DOHH2 (cell line): ENCODE measurements at regions not wholly inside any gene's neighbourhood (a gene's known extent, or its start where the extent isn't known, plus 50 kb on each side); places are given as distances from the start of the nearest gene placed in this dataset.

ENCODE experiments used
- H3F3A ChIP-seq: fragments of 200-600 bp; sonication (generic), shearing (Covaris generic); 2 replicates; pipeline ENCODE4 v1.6.0; 2016; ENCODE audit warnings: antibody characterized with exemption, mild to moderate bottlenecking; ENCODE audit not compliant: control insufficient read depth, insufficient read depth
- H3K27ac ChIP-seq: fragments of 200-600 bp; sonication (generic); 2 replicates; pipeline ENCODE4 v1.5.1; 2014; ENCODE audit warnings: low read depth, mild to moderate bottlenecking, low read length, moderate library complexity
- H3K27me3 ChIP-seq: fragments of 200-600 bp; sonication (generic); 2 replicates; pipeline ENCODE4 v1.6.1; 2014; ENCODE audit warnings: mild to moderate bottlenecking, low read length, mixed read lengths; ENCODE audit not compliant: control insufficient read depth
- H3K36me3 ChIP-seq: fragments of 200-600 bp; sonication (generic); 2 replicates; pipeline ENCODE4 v1.6.1; 2014; ENCODE audit warnings: mild to moderate bottlenecking, low read length, moderate library complexity, mixed read lengths; ENCODE audit not compliant: control insufficient read depth
- H3K4me1 ChIP-seq: fragments of 200-600 bp; sonication (generic); 2 replicates; pipeline ENCODE4 v1.6.1; 2014; ENCODE audit warnings: mild to moderate bottlenecking, low read length, mixed read lengths; ENCODE audit not compliant: control insufficient read depth
- H3K4me2 ChIP-seq: fragments of 200-600 bp; sonication (generic); 2 replicates; pipeline ENCODE4 v1.6.0; 2014; ENCODE audit warnings: mild to moderate bottlenecking, low read length, moderate library complexity
- H3K4me3 ChIP-seq: fragments of 200-600 bp; sonication (generic); 2 replicates; pipeline ENCODE4 v1.5.1; 2014; ENCODE audit warnings: mild to moderate bottlenecking, low read length, mixed read lengths
- H3K79me2 ChIP-seq: fragments of 200-600 bp; sonication (generic); 2 replicates; pipeline ENCODE4 v1.6.1; 2014; ENCODE audit warnings: mild to moderate bottlenecking, low read length, mixed read lengths; ENCODE audit not compliant: control insufficient read depth
- H3K9me2 ChIP-seq: fragments of 200-600 bp; sonication (generic); replicated peaks from 2 replicates; pipeline ENCODE4 v1.6.1; 2014; ENCODE audit warnings: mild to moderate bottlenecking, low read length, mixed read lengths; ENCODE audit not compliant: control insufficient read depth
- H3K9me3 ChIP-seq: fragments of 200-600 bp; sonication (generic); 2 replicates; pipeline ENCODE4 v1.6.1; 2014; ENCODE audit warnings: antibody characterized with exemption, low read length, mixed read lengths; ENCODE audit not compliant: control insufficient read depth, insufficient read depth
- H4K20me1 ChIP-seq: fragments of 200-600 bp; sonication (generic); 2 replicates; pipeline ENCODE4 v1.6.0; 2014; ENCODE audit warnings: low read depth, mild to moderate bottlenecking, antibody characterized with exemption, low read length, moderate library complexity; ENCODE audit not compliant: control insufficient read depth, insufficient read depth
- EZH2phosphoT487 ChIP-seq: fragments of 200-600 bp; sonication (generic); IDR thresholded peaks from 2 replicates; pipeline ENCODE4 v1.6.1; 2017; ENCODE audit warnings: borderline replicate concordance, mild to moderate bottlenecking, antibody characterized with exemption, low read length, moderate library complexity, mixed read lengths
- TF ChIP-seq, protein P1 (sequence below): fragments of 200-600 bp; sonication (generic); IDR thresholded peaks from one replicate; pipeline ENCODE4 v1.5.1; 2014; ENCODE audit warnings: antibody characterized with exemption, mild to moderate bottlenecking, low read depth, low read length; ENCODE audit not compliant: poor library complexity, severe bottlenecking

DNA sequence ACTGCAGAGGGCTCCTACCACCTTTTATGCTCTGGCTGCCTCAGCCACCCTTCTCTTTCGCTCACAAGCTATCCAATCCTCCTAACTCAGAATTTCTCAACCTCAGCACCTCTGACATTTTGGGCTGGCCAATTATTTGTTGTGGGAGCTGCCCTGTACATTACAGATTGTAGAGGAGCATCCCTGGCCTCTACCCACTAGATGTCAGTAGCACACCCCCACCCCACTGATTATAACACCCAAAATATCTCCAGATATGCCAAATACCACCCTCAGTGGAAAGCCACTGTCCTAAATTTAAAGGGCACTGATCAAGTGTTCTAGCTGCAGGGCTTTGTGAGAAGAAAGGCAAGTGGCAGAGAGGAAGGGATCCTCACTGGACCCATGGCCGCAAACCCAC lies 443.1 kb downstream of the SOX6 start:
- no peaks in the 10 kb centered on the region for H3K4me1 ChIP-seq
- no peak overlapping the region for H3K4me3 ChIP-seq
- H3K36me3 ChIP-seq: no peaks in the 10 kb centered on the region
- no peaks in the 10 kb centered on the region for H3K27me3 ChIP-seq
- no peak overlapping the region for H3K27ac ChIP-seq
- H3F3A ChIP-seq: no peaks in the 10 kb centered on the region
- no peaks in the 10 kb centered on the region for H3K79me2 ChIP-seq
- no peaks in the 10 kb centered on the region for H3K9me2 ChIP-seq
- no peaks in the 10 kb centered on the region for H4K20me1 ChIP-seq
- TF ChIP-seq EZH2phosphoT487: no peak
- TF ChIP-seq, protein P1, sequence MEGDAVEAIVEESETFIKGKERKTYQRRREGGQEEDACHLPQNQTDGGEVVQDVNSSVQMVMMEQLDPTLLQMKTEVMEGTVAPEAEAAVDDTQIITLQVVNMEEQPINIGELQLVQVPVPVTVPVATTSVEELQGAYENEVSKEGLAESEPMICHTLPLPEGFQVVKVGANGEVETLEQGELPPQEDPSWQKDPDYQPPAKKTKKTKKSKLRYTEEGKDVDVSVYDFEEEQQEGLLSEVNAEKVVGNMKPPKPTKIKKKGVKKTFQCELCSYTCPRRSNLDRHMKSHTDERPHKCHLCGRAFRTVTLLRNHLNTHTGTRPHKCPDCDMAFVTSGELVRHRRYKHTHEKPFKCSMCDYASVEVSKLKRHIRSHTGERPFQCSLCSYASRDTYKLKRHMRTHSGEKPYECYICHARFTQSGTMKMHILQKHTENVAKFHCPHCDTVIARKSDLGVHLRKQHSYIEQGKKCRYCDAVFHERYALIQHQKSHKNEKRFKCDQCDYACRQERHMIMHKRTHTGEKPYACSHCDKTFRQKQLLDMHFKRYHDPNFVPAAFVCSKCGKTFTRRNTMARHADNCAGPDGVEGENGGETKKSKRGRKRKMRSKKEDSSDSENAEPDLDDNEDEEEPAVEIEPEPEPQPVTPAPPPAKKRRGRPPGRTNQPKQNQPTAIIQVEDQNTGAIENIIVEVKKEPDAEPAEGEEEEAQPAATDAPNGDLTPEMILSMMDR: no peak
- no peak overlapping the region for H3K4me2 ChIP-seq
- no peaks in the 10 kb centered on the region for H3K9me3 ChIP-seq
